ENCODE measurements at regions not wholly inside any gene's neighbourhood (a gene's known extent, or its start where the extent isn't known, plus 50 kb on each side); places are given as distances from the start of the nearest gene placed in this dataset.

DNA sequence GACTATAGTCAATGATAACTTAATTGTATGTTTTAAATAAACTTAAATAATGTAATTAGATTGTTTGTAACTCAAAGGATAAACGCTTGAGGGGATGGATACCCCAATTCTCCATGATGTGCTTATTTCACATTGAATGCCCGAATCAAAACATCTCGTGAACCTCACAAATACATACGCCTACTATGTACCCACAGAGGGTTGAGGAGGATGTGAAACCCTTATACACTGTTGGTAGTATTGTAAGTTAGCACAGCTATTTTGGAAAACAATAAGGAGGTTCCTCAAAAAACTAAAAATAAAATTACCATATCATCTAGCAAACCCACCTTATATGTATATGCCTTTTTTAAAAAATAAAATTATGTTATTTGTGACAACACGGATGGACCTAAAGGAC is 198.6 kb downstream of the MRPL39 start:
- TF ChIP-seq, protein P1, sequence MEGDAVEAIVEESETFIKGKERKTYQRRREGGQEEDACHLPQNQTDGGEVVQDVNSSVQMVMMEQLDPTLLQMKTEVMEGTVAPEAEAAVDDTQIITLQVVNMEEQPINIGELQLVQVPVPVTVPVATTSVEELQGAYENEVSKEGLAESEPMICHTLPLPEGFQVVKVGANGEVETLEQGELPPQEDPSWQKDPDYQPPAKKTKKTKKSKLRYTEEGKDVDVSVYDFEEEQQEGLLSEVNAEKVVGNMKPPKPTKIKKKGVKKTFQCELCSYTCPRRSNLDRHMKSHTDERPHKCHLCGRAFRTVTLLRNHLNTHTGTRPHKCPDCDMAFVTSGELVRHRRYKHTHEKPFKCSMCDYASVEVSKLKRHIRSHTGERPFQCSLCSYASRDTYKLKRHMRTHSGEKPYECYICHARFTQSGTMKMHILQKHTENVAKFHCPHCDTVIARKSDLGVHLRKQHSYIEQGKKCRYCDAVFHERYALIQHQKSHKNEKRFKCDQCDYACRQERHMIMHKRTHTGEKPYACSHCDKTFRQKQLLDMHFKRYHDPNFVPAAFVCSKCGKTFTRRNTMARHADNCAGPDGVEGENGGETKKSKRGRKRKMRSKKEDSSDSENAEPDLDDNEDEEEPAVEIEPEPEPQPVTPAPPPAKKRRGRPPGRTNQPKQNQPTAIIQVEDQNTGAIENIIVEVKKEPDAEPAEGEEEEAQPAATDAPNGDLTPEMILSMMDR (IDR thresholded peaks at IDR 0.05): no peak
- no peak for ATAC-seq (ENCODE audit: insufficient number of reproducible peaks, low FRiP score, low read depth)
- no peaks in the 10 kb centered on the region for H3K27me3 ChIP-seq (replicated peaks; ENCODE audit: insufficient read depth)
- DNase-seq (ENCODE audit: low spot score): no peak
- no peak overlapping the region for H3K4me3 ChIP-seq
- H3K4me1 ChIP-seq (ENCODE audit: control insufficient read depth in 1 of 2, low read depth in 2 of 2): no peaks in the 10 kb centered on the region
- H3K9me3 ChIP-seq: no peaks in the 10 kb centered on the region
- H3K36me3 ChIP-seq: no peaks in the 10 kb centered on the region
- no peak overlapping the region for H3K27ac ChIP-seq

DNA sequence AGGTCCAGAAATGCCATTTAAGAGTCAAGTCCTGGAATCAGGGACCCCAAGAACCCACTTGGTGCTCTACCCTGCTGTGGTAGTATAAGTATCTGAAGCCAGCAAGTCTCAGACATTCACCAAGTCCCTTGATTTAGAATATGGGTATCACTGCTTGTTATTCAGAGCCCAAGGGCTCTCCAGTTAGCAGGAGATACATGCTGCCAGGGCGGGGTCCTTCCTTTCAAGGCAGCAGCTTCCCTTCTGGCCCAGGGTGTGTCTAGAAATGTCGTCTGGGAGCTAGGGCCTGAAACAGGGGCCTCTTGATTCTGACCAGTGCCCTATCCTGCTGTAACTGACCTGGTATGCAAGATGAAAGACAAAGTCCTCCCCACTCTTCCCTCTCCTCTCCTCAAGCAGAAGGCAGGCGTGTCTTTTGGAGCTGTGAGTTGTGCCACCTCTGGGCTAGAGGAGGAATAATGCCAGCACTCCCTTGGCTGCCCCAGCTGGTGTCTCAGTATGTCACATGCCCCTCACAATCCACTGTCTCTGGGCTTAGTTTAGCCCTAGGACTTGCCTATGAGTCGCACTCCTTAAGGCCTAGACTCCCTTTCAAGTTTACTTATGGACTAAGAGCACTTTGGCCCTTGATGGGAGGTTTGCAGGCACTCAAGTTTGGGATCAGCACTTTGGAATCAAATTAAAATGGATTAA is 200.2 kb downstream of the MRPL39 start:
- Histone ChIP-seq H3K4me3 (no peak overlapping the region), H3K27ac (no peak overlapping the region), H3K36me3 (no peaks in the 10 kb centered on the region), H3K9me3 (no peaks in the 10 kb centered on the region), H3K27me3 (replicated peaks; ENCODE audit: insufficient read depth) (no peaks in the 10 kb centered on the region), H3K4me1 (ENCODE audit: control insufficient read depth in 1 of 2, low read depth in 2 of 2) (no peaks in the 10 kb centered on the region)
- no peak for ATAC-seq (ENCODE audit: insufficient number of reproducible peaks, low FRiP score, low read depth)
- no peak for DNase-seq (ENCODE audit: low spot score)
- TF ChIP-seq, protein P1 (IDR thresholded peaks at IDR 0.05): no peak

DNA sequence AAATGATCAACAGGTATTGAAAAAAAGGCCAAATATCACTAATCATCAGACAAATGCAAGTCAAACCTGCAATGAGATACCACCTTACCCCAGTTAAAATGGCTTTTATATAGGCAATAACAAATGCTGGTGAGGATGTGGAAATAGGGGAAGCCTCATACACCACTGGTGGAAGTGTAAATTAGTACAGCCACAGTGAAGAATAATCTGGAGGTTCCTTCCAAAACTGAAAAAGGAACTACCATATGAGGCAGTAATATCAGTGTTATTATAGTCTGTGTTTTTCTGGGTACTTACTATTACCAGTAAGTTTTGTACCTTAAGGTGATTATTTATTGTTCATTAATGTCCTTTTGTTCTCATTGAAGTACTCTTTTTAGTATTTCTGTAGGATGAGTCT is 201.3 kb downstream of the MRPL39 start:
- H3K4me3 ChIP-seq: no peak overlapping the region
- ATAC-seq (ENCODE audit: insufficient number of reproducible peaks, low FRiP score, low read depth): no peak
- no peaks in the 10 kb centered on the region for H3K36me3 ChIP-seq
- TF ChIP-seq, protein P1 (IDR thresholded peaks at IDR 0.05): no peak
- DNase-seq (ENCODE audit: low spot score): no peak
- H3K9me3 ChIP-seq: no peaks in the 10 kb centered on the region
- no peaks in the 10 kb centered on the region for H3K4me1 ChIP-seq (ENCODE audit: control insufficient read depth in 1 of 2, low read depth in 2 of 2)
- no peaks in the 10 kb centered on the region for H3K27me3 ChIP-seq (replicated peaks; ENCODE audit: insufficient read depth)
- H3K27ac ChIP-seq: no peak overlapping the region

DNA sequence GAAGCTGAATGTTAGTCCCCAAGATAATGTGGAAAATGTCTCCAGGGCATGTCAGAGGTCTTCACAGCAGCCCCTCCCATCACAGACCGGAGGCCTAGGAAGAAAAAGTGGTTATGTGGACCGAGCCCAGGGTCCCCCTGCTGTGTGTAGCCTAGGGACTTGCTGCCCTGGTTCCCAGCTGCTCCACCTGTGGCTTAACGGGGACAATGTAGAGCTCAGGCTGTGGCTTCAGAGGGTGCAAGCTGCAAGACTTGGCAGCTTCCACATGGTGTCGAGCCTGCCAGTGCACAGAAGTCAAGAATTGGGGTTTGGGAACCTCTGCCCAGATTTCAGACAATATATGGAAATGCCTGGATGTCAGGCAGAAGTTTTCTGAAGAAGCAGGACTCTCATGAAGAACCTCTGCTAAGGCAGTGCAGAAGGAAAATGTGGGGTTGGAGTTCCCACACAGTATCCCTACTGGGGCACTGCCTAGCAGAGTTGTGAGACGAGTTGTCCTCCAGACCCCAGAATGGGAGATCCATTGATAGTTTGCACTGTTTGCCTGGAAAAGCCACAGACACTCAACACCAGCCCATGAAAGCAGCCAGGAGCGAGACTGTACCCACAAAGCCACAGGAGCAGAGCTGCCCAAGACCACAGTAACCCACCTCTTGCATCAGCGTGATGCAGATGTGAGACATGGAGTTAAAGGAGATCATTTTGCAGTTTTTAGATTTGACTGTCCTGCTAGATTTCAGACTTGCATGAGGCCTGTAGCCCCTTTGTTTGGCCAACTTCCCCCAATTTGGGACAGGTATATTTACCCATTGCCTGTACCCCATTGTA is 204.9 kb downstream of the MRPL39 start:
- no peaks in the 10 kb centered on the region for H3K36me3 ChIP-seq
- no peaks in the 10 kb centered on the region for H3K4me1 ChIP-seq (ENCODE audit: control insufficient read depth in 1 of 2, low read depth in 2 of 2)
- H3K27ac ChIP-seq: no peak overlapping the region
- no peak overlapping the region for H3K4me3 ChIP-seq
- H3K27me3 ChIP-seq (replicated peaks; ENCODE audit: insufficient read depth): no peaks in the 10 kb centered on the region
- H3K9me3 ChIP-seq: no peaks in the 10 kb centered on the region
- TF ChIP-seq, protein P1 (IDR thresholded peaks at IDR 0.05): no peak
- DNase-seq (ENCODE audit: low spot score) (no peak), ATAC-seq (ENCODE audit: insufficient number of reproducible peaks, low FRiP score, low read depth) (no peak)

- Histone ChIP-seq H3K27me3 (replicated peaks; ENCODE audit: insufficient read depth) (no peaks in the 10 kb centered on the region), H3K36me3 (no peaks in the 10 kb centered on the region), H3K4me3 (no peak overlapping the region), H3K9me3 (no peaks in the 10 kb centered on the region), H3K4me1 (ENCODE audit: control insufficient read depth in 1 of 2, low read depth in 2 of 2) (no peaks in the 10 kb centered on the region), H3K27ac (no peak overlapping the region)
- TF ChIP-seq, protein P1 (IDR thresholded peaks at IDR 0.05): no peak
- DNase-seq (ENCODE audit: low spot score): no peak
- ATAC-seq (ENCODE audit: insufficient number of reproducible peaks, low FRiP score, low read depth): no peak
Measured at GRCh38 chr21:25400427-25400826, 206.9 kb downstream of the MRPL39 start.
